ENCODE measurements at regions not wholly inside any gene's neighbourhood (a gene's known extent, or its start where the extent isn't known, plus 50 kb on each side); places are given as distances from the start of the nearest gene placed in this dataset.

- CTCF ChIA-PET = interaction anchor here (0.8 to 5.1 kb wide), 9 partner anchors 21 to 622 kb away, joined by 3 to 25 read pairs (median 4); partner anchors contain the start of genes JKAMP and L3HYPDH
- Histone ChIP-seq H3K9me3 (ENCODE audit: control insufficient read depth in 1 of 2, insufficient read depth in 1 of 2, low read depth in 1 of 2, low read length in 2 of 2) (no peaks in the 10 kb centered on the region), H3K4me2 (ENCODE audit: low read length) (no peak overlapping the region), H3K9me2 (ENCODE audit: insufficient read depth) (no peaks in the 10 kb centered on the region), H4K20me1 (ENCODE audit: insufficient read depth) (no peaks in the 10 kb centered on the region), H3K27me3 (ENCODE audit: insufficient read depth, low read length) (no peaks in the 10 kb centered on the region; the same call in 1 of the 2 replicates), H3K9ac (ENCODE audit: low read length) (no peak overlapping the region), H2AFZ (ENCODE audit: low read depth, low read length, poor library complexity, severe bottlenecking) (no peak overlapping the region), H3K79me2 (ENCODE audit: insufficient read depth, low read length) (no peaks in the 10 kb centered on the region), H3K4me1 (ENCODE audit: control insufficient read depth in 1 of 2, insufficient read depth in 2 of 2, low read length in 2 of 2) (0 out of 4 replicates have a peak, but pooled peaks cover 0 to 1% of the 10 kb centered on the region in 2 experiments), H3K27ac (ENCODE audit: low read depth, low read length) (no peak overlapping the region), H3K4me3 (replicated peaks in 1 of 2; ENCODE audit: low read depth in 1 of 2, low read length in 2 of 2) (no peak overlapping the region), H3K36me3 (ENCODE audit: control insufficient read depth in 1 of 2, insufficient read depth in 2 of 2, low read length in 2 of 2) (no peaks in the 10 kb centered on the region)
- DNase-seq (ENCODE audit: low read depth, low spot score) (no peak), ATAC-seq (no peak)
- no peak for TF ChIP-seq CTCF (IDR thresholded peaks at IDR 0.05 in 2 of 3, conservative IDR thresholded peaks at IDR 0.05 in 1 of 3; ENCODE audit: borderline replicate concordance in 1 of 3, insufficient read depth in 1 of 3, low read depth in 2 of 3, low read length in 2 of 3)
- TF ChIP-seq ATF3 (IDR thresholded peaks at IDR 0.05) = no peak
- no peak for TF ChIP-seq YY1 (IDR thresholded peaks at IDR 0.05; ENCODE audit: extremely low read depth, insufficient replicate concordance, low read depth, low read length)
- RAD21 ChIA-PET (ENCODE audit: low non-redundant PET in 1 of 2, low total read pairs in 2 of 2, uncharacterized antibody in 2 of 2, unreplicated experiment in 2 of 2) = interaction anchor here in 1 of 2 experiments (1.0 to 1.5 kb wide), 2 partner anchors 95 to 622 kb away, joined by 3 to 6 read pairs; no protein-coding TSS in a partner anchor
- POLR2A ChIA-PET = no interaction called here
- BruUV-seq (replicated peaks) = no TSS peak
- intact Hi-C loops (cut with micrococcal nuclease) = loop anchor here (5.0 kb wide), 1 partner anchor 481 kb away; no protein-coding TSS in a partner anchor
Measured at GRCh38 chr14:59123531-59123930, 64.9 kb upstream of the DAAM1 start.

GRCh38 chr14:59123975-59124374, 64.5 kb upstream of the DAAM1 start:
- RAD21 ChIA-PET (ENCODE audit: low non-redundant PET in 1 of 2, low total read pairs in 2 of 2, uncharacterized antibody in 2 of 2, unreplicated experiment in 2 of 2) = interaction anchor here in 1 of 2 experiments (1.5 kb wide), 1 partner anchor 623 kb away, joined by 6 read pairs; no protein-coding TSS in a partner anchor
- no peaks in the 10 kb centered on the region for H3K36me3 ChIP-seq (ENCODE audit: control insufficient read depth in 1 of 2, insufficient read depth in 2 of 2, low read length in 2 of 2)
- H3K9me3 ChIP-seq (ENCODE audit: control insufficient read depth in 1 of 2, insufficient read depth in 1 of 2, low read depth in 1 of 2, low read length in 2 of 2) = no peaks in the 10 kb centered on the region
- no TSS peak for BruUV-seq (replicated peaks)
- H4K20me1 ChIP-seq (ENCODE audit: insufficient read depth) = no peaks in the 10 kb centered on the region
- H3K27me3 ChIP-seq (ENCODE audit: insufficient read depth, low read length) = no peaks in the 10 kb centered on the region; the same call in 1 of the 2 replicates
- H3K79me2 ChIP-seq (ENCODE audit: insufficient read depth, low read length) = no peaks in the 10 kb centered on the region
- no peak overlapping the region for H2AFZ ChIP-seq (ENCODE audit: low read depth, low read length, poor library complexity, severe bottlenecking)
- no peaks in the 10 kb centered on the region for H3K9me2 ChIP-seq (ENCODE audit: insufficient read depth)
- no peak overlapping the region for H3K9ac ChIP-seq (ENCODE audit: low read length)
- intact Hi-C loops (cut with micrococcal nuclease) = loop anchor here (1.0 to 5.0 kb wide), 3 partner anchors 96 to 623 kb away; no protein-coding TSS in a partner anchor
- 0 out of 2 replicates have a peak, but pooled peaks have one; percentile 46 for ATAC-seq
- TF ChIP-seq SP1 (IDR thresholded peaks at IDR 0.05; ENCODE audit: low read depth) (no peak), TCF7L2 (IDR thresholded peaks at IDR 0.05; ENCODE audit: borderline replicate concordance, extremely low read depth, insufficient read depth, insufficient read length) (no peak), YY1 (IDR thresholded peaks at IDR 0.05; ENCODE audit: extremely low read depth, insufficient replicate concordance, low read depth, low read length) (no peak), RAD21 (IDR thresholded peaks at IDR 0.05; ENCODE audit: low read depth) (peak; percentile 79), ZFX (IDR thresholded peaks at IDR 0.05) (no peak), CTCF (IDR thresholded peaks at IDR 0.05 in 2 of 3, conservative IDR thresholded peaks at IDR 0.05 in 1 of 3; ENCODE audit: borderline replicate concordance in 1 of 3, insufficient read depth in 1 of 3, low read depth in 2 of 3, low read length in 2 of 3) (peak; percentile 30 to 64 (median 56); a peak in 3 of 6 replicates), MAX (IDR thresholded peaks at IDR 0.05) (no peak), CBX3 (IDR thresholded peaks at IDR 0.05; ENCODE audit: low read depth) (no peak), SIN3A (IDR thresholded peaks at IDR 0.05; ENCODE audit: low read depth) (no peak), POLR2AphosphoS5 (IDR thresholded peaks at IDR 0.05; ENCODE audit: low read depth, low read length) (no peak)
- no peak overlapping the region for H3K4me2 ChIP-seq (ENCODE audit: low read length)
- no peak overlapping the region for H3K27ac ChIP-seq (ENCODE audit: low read depth, low read length)
- POLR2A ChIA-PET = no interaction called here
- no peak overlapping the region for H3K4me3 ChIP-seq (replicated peaks in 1 of 2; ENCODE audit: low read depth in 1 of 2, low read length in 2 of 2)
- CTCF ChIA-PET = interaction anchor here (0.6 to 5.1 kb wide), 10 partner anchors 21 to 623 kb away, joined by 3 to 25 read pairs (median 4); partner anchors contain the start of genes JKAMP and L3HYPDH
- no peak for DNase-seq (ENCODE audit: low read depth, low spot score)
- no peaks in the 10 kb centered on the region for H3K4me1 ChIP-seq (ENCODE audit: control insufficient read depth in 1 of 2, insufficient read depth in 2 of 2, low read length in 2 of 2)
